ENCODE measurements at regions not wholly inside any gene's neighbourhood (a gene's known extent, or its start where the extent isn't known, plus 50 kb on each side); places are given as distances from the start of the nearest gene placed in this dataset.

DNA sequence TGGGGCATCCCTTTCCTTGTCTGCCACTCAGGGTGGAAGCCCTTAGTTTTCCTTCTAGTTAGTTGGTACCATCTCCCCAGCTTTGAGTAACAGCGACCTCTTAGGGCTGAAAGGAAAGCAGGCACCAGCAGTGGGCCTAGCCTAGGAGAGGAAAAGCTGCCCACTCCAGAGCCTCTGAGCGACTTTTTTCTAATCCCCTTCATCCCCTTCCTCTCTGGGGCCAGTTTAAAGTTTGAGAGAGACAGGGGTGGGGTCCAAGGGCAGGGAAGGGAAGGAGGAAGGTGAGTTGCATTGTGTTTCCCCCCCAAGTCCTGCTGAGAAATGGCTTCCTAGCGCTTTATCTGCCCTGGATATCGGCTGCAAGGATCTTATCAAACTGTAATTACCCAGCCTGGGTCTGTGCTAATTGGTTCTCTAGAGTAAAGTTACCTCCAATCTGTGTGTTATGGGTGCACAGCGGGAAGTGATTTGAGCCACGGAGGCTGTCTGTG is 573.9 kb upstream of the CADM1 start:
- DNase-seq (ENCODE audit: low read depth) = no peak

DNA sequence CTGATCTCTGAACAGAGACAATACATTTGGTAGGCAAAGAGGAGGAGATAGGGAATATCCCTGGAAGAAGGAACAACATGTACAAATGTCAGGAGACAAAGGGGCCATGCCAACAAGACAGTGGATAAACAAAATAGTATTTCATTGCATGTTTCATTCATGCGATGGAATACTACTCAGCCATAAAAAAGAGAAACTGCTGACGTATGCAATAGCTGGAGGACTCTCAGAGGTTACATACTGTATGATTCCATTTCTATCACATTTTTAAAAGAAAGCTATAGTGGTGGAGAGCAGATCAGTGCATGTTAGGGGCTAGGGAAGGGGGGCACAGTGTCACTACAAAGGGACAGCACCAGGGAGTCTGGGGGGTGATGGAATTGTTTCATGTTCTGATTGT is 572.9 kb upstream of the CADM1 start:
- DNase-seq (ENCODE audit: low read depth) = no peak

DNA sequence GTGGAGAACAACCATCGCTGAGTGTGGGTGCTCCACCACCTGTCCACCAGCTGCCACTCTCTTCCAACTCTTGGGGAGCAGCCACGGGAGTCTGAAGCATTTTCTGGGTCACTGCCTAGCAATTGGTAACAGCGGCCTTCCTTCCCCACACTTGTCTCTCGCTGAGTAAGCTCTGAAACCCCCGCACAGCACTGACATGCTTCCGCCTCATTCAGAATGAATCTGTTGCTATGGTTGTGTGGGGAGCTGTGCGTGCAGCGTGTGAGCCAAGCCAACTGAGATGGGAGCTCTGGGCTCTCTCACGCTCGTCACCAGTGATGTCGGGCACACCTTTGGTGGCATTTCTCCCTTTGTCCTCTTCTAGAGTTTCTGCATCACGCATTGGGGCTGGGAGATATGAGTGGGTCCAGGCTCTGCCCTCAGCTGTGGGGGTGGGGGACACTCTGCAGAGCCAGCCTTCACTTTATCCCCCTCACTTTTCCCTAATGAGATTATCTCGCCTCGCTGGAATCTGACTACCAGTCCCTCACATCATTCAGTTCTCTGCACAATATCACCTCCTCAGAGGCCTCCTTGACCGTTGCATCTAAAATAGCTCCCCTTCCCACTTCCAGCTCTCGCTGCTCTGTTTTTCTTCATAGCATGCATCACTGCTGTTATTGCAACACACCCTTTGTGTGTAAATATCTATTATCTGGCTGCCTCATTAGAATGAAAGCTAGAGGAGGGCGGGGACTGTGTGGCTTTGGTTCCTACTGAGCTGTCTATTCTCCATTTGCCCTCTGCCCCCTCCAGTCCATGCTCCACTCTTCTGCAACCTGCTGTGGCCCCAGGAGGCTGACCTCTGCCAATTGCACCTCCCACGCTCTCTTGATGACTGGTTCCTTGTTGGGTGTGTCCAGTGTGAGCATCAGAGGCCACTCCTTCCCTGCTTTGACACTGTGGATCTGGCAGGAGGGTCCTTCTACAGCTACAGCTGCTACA is 569.9 kb upstream of the CADM1 start:
- DNase-seq (ENCODE audit: low read depth) = no peak

GRCh38 chr11:116072601-116073410 is 568.6 kb upstream of the CADM1 start:
- no peak for DNase-seq (ENCODE audit: low read depth)

DNA sequence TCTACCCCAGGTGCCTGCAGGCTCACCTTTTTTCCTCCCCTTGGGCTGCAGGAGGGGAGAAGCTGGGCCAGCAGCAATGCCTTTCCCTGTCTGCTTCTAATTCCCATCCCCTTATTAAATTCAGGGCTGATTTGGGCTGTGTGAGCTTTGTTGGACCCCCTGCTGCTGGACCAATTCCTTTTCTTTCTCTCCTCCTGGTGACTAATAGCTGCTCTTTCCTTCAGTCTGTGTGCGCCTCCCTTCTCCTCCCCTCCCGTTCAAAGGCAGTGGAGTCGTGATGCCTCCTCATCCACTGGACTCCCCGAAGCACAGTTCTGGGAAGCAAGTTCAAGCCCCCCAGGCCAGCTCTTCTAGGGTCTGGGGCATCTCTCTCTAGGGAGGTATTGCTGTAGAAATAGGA is 567.9 kb upstream of the CADM1 start:
- no peak for DNase-seq (ENCODE audit: low read depth)

DNA sequence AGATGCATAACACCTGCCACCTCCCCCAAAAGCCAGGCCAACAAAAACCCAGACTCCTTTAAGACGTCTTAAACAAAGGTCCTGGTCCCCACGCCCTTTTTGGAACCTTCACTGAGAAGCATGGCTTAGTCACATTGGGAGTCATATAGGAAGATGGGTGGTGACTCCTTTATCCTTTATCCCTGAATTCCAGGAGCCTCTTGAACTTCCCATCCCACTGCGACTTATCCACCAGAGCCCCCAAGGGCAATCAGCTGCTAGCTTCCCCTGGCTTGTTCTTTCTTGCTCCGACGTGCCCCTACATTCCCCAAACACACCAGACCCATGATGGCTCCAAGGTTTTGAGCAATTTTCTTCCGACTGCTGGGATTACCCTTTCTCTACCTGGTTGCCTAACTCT is 567.0 kb upstream of the CADM1 start:
- DNase-seq (ENCODE audit: low read depth) = no peak

- no peak for DNase-seq (ENCODE audit: low read depth)
Observed at GRCh38 chr11:116070520-116070919, 566.3 kb upstream of the CADM1 start.

GRCh38 chr11:116066777-116067176 is 562.6 kb upstream of the CADM1 start:
- no peak for DNase-seq (ENCODE audit: low read depth)

- no peak for DNase-seq (ENCODE audit: low read depth)
Observed at GRCh38 chr11:116065986-116066385, 561.8 kb upstream of the CADM1 start.

GRCh38 chr11:116065191-116065895 is 561.1 kb upstream of the CADM1 start:
- DNase-seq (ENCODE audit: low read depth) = no peak

- DNase-seq (ENCODE audit: low read depth) = no peak
Observed at GRCh38 chr11:116062490-116063171, 558.4 kb upstream of the CADM1 start.

DNA sequence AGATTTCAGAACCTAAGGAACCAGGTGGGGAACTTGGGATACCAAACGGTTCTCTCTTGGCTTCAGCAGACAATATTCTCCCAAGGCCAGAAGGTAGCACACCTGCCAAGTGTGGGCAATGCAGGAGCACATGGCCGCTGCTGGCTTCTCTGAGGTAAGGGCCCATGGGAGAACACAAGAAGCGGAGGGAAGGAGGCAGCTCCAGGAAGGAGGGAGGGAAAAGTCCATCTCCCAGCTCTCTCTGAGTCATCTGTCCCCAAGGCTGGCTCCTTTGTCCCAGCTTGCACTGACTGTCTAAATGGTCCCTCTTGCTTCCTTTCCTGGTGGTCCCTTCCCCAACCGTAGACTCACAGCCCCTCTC is 557.9 kb upstream of the CADM1 start:
- no peak for DNase-seq (ENCODE audit: low read depth)

GRCh38 chr11:116061322-116061721 is 557.1 kb upstream of the CADM1 start:
- DNase-seq (ENCODE audit: low read depth) = no peak

- DNase-seq (ENCODE audit: low read depth) = no peak
Observed at GRCh38 chr11:116059919-116060318, 555.7 kb upstream of the CADM1 start.

- DNase-seq (ENCODE audit: low read depth) = no peak
Observed at GRCh38 chr11:116057000-116057399, 552.8 kb upstream of the CADM1 start.

GRCh38 chr11:116055064-116055463 is 550.8 kb upstream of the CADM1 start:
- DNase-seq (ENCODE audit: low read depth) = no peak

- DNase-seq (ENCODE audit: low read depth) = no peak
Observed at GRCh38 chr11:116053548-116053919, 549.3 kb upstream of the CADM1 start.

DNA sequence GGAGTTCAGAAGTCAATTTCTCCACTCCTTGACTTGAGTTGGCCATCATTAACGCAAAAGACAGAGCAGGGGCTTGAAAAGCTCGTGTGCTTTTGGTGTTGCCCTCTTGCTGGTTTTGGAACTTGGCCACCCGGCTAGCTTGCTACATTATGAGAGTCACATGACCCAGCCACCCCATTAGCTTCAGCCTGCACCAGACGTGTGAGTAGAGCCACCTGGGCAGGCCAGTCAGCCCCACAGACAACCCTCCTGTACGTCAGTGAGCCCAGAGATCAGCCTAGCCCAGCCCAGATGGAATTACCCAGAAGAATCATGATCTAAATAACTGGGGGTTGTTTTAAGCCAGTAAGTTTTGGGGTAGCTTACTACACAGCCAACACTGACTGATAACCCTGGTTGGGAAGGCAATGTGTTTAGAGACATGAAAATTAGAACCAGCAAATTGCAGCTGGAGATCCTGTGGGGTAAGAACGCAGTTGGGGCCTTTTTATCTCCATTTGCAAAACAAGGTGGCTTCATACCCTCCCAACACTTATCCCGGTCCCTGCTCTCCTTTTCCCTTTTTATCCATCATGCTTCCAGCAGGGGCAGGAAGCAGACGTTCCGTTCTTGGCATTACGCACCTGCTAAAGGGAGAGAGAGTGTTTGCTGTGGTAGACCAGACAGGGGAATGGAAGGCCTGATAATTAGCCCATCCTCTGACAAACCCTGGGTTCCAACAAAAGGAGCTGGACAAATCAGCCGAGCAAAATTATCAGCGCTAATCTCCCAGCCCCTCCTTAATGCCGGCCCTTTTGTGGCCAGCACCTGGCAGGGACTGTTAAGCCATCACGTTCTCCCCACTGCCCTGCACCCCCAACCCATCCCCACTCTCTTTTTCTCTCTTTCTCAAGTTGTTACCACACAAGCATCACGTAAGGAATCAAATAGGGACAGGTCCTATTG is 548.7 kb upstream of the CADM1 start:
- no peak for DNase-seq (ENCODE audit: low read depth)

GRCh38 chr11:116051494-116051893 is 547.3 kb upstream of the CADM1 start:
- DNase-seq (ENCODE audit: low read depth) = no peak

- DNase-seq (ENCODE audit: low read depth) = no peak
Observed at GRCh38 chr11:116049383-116049782, 545.2 kb upstream of the CADM1 start.

GRCh38 chr11:116046127-116046526 is 541.9 kb upstream of the CADM1 start:
- no peak for DNase-seq (ENCODE audit: low read depth)
